ENCODE measurements at regions not wholly inside any gene's neighbourhood (a gene's known extent, or its start where the extent isn't known, plus 50 kb on each side); places are given as distances from the start of the nearest gene placed in this dataset.

DNA sequence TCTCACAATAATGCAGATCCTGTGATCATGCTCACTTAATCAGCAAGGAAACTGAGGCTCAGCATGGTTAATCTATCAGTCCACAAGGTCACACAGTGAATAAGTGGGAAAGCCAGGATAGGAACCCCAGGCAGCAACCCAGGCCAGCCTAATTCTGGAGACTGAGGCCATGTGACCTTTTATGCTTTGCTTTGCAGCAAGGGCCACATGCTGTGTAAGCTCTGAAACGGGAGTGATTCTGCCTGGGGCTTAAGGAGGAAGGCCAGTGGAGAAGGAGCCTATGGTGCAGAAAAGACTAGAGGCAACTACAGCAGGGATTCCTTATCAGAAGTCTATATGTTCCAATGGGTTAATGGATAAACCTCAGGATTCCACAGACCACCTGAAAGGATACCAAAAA, 157.6 kb upstream of the PPP2R3A start:
- no peak for DNase-seq (ENCODE audit: extremely low spot score)
- CTCF ChIA-PET = no interaction called here
- TF ChIP-seq, protein P1, sequence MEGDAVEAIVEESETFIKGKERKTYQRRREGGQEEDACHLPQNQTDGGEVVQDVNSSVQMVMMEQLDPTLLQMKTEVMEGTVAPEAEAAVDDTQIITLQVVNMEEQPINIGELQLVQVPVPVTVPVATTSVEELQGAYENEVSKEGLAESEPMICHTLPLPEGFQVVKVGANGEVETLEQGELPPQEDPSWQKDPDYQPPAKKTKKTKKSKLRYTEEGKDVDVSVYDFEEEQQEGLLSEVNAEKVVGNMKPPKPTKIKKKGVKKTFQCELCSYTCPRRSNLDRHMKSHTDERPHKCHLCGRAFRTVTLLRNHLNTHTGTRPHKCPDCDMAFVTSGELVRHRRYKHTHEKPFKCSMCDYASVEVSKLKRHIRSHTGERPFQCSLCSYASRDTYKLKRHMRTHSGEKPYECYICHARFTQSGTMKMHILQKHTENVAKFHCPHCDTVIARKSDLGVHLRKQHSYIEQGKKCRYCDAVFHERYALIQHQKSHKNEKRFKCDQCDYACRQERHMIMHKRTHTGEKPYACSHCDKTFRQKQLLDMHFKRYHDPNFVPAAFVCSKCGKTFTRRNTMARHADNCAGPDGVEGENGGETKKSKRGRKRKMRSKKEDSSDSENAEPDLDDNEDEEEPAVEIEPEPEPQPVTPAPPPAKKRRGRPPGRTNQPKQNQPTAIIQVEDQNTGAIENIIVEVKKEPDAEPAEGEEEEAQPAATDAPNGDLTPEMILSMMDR (IDR thresholded peaks at IDR 0.05; ENCODE audit: control extremely low read depth, extremely low read depth, low read depth, missing control alignments) = no peak
- POLR2A ChIA-PET = no interaction called here

DNA sequence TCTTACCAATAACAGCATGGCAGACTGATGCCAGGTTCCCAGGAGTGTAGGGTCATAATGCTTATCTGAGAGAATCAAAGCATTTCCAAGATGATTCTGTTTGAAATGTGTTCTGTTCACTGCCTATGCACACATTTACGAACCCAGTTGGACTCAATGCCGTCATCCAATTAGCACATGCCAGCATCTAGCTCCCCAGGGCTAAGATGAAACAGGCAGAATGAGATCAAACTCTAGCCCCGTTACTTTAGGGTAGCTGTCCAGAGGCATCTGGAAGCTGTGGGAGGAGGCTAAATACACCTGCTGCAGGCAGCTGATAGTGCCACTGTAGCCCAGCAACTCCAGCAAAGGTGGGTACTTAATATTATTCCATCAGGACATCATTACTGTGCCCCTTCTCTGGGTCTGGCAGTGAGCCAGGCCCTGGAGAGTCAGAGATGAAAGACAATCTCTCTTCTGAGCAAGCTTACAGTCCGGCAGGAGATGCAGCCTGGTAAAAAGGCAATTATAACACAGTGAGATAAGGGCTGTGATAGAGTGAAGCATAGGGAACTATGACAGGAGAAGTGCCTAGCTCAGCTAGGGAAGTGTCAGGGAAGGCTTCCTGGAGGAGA, 156.4 kb upstream of the PPP2R3A start:
- ChIA-PET CTCF (no interaction called here), POLR2A (no interaction called here)
- no peak for DNase-seq (ENCODE audit: extremely low spot score)
- TF ChIP-seq, protein P1 (IDR thresholded peaks at IDR 0.05; ENCODE audit: control extremely low read depth, extremely low read depth, low read depth, missing control alignments) = no peak

DNA sequence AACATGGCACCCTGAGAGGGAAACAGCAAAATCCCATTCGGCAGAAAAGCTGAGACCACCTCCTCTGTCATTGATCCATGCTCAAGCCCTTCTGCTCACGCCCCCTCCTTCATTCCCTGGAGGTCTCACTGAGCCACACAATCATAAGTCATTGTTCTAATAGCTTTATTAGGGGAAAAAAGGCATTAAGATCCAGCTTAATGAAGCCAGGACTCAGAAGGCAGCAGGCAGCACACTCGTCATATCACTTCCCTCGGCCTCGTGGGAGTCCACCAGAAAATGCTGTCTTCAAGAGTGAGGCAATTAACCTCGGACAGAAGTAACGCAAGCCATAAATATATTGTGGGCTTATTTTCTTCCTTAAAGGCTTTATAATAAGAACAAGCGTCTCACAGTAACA, 153.9 kb upstream of the PPP2R3A start:
- no peak for DNase-seq (ENCODE audit: extremely low spot score)
- CTCF ChIA-PET = no interaction called here

GRCh38 chr3:135812057-135812456, 153.5 kb upstream of the PPP2R3A start:
- DNase-seq (ENCODE audit: extremely low spot score) = no peak
- ChIA-PET POLR2A (no interaction called here), CTCF (no interaction called here)
- TF ChIP-seq, protein P1 (IDR thresholded peaks at IDR 0.05; ENCODE audit: control extremely low read depth, extremely low read depth, low read depth, missing control alignments) = no peak

More for the DNA sequence above, 153.9 kb upstream of the PPP2R3A start:
- TF ChIP-seq, protein P1 (IDR thresholded peaks at IDR 0.05; ENCODE audit: control extremely low read depth, extremely low read depth, low read depth, missing control alignments) = no peak
- POLR2A ChIA-PET = no interaction called here

GRCh38 chr3:135834465-135834864, 131.1 kb upstream of the PPP2R3A start:
- POLR2A ChIA-PET = no interaction called here
- DNase-seq (ENCODE audit: extremely low spot score) = no peak
- CTCF ChIA-PET = interaction anchor here (1.4 kb wide), 1 partner anchor 16 kb away, joined by 3 read pairs; no protein-coding TSS in a partner anchor
- TF ChIP-seq, protein P1 (IDR thresholded peaks at IDR 0.05; ENCODE audit: control extremely low read depth, extremely low read depth, low read depth, missing control alignments) = no peak

- TF ChIP-seq, protein P1 (IDR thresholded peaks at IDR 0.05; ENCODE audit: control extremely low read depth, extremely low read depth, low read depth, missing control alignments) = no peak
- POLR2A ChIA-PET = no interaction called here
- CTCF ChIA-PET = interaction anchor here (0.9 kb wide), 1 partner anchor 17 kb away, joined by 3 read pairs; no protein-coding TSS in a partner anchor
- DNase-seq (ENCODE audit: extremely low spot score) = no peak
These were observed 127.4 kb upstream of the PPP2R3A start for GRCh38 chr3:135837977-135838631.
